ENCODE measurements at regions not wholly inside any gene's neighbourhood (a gene's known extent, or its start where the extent isn't known, plus 50 kb on each side); places are given as distances from the start of the nearest gene placed in this dataset.

DNA sequence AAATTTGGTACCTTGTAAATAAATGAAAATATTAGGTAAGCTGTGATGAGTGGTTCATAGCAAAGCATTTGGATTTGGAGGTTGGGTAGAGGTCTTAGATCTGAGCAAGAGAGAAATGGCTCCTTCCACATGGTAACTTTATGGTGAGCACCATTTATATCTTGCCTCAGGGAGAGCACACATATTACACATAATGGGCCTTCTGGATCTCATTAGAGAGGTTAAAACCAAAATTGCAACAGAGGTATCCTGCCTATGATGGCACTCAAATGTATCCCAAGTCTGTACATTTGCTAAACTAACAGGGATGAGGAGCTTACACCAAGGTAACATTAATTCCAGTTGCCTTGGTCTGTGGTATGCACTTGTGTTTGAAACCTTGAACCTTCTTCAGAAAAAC, 87.1 kb upstream of the PUDP start:
- no peak for DNase-seq
- Histone ChIP-seq H3K9me3 (replicated peaks) (no peaks in the 10 kb centered on the region), H3K4me3 (no peak overlapping the region), H3K4me1 (no peaks in the 10 kb centered on the region), H3K27ac (replicated peaks) (no peak overlapping the region), H3K27me3 (ENCODE audit: low read depth) (no peaks in the 10 kb centered on the region), H3K36me3 (no peaks in the 10 kb centered on the region)
- TF ChIP-seq, protein P1, sequence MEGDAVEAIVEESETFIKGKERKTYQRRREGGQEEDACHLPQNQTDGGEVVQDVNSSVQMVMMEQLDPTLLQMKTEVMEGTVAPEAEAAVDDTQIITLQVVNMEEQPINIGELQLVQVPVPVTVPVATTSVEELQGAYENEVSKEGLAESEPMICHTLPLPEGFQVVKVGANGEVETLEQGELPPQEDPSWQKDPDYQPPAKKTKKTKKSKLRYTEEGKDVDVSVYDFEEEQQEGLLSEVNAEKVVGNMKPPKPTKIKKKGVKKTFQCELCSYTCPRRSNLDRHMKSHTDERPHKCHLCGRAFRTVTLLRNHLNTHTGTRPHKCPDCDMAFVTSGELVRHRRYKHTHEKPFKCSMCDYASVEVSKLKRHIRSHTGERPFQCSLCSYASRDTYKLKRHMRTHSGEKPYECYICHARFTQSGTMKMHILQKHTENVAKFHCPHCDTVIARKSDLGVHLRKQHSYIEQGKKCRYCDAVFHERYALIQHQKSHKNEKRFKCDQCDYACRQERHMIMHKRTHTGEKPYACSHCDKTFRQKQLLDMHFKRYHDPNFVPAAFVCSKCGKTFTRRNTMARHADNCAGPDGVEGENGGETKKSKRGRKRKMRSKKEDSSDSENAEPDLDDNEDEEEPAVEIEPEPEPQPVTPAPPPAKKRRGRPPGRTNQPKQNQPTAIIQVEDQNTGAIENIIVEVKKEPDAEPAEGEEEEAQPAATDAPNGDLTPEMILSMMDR (IDR thresholded peaks at IDR 0.05; ENCODE audit: borderline replicate concordance), result no peak
- intact Hi-C loops (cut with micrococcal nuclease), result no loop called here

DNA sequence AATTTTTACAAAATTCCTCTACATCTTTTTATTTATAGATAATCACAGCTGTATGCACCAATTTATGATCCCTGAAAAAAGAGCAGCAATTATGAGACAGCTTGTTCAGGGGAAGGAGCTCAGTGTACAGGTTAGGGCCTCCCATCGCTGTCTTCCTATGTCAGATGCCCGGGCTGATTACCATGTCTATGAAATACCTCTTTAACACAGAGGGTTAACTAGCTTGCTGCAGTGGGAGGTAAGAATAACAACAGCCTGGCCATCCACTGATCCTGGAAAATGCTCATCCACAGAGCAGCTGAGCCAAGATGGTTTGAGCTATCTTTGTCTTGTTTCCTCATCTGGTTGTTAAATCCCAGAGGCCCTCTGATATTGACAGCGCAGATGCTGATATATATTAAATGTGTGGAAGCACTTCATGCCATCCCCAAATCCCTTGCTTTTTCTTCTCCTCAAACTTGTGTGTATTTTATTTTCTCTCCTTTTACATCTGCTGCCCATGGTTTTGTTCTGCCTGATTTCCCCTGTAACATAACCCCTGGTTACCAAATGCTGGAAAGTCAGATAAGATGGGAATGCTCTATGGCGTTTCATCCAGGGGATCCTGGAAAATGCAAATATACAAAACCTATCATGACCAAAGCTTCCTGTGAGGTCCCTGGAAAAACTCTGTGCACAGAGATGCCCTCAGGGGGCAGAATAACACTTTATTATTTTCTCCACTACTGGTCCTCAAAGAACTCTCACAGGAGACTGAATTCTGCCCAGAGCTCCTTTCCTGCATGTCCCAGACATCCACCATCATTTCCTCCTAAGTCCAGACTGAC, 85.8 kb upstream of the PUDP start:
- Histone ChIP-seq H3K4me3 (no peak overlapping the region), H3K4me1 (no peaks in the 10 kb centered on the region), H3K27ac (replicated peaks) (no peak overlapping the region), H3K27me3 (ENCODE audit: low read depth) (no peaks in the 10 kb centered on the region), H3K9me3 (replicated peaks) (no peaks in the 10 kb centered on the region), H3K36me3 (no peaks in the 10 kb centered on the region)
- TF ChIP-seq, protein P1 (IDR thresholded peaks at IDR 0.05; ENCODE audit: borderline replicate concordance), result no peak
- intact Hi-C loops (cut with micrococcal nuclease), result no loop called here
- no peak for DNase-seq

DNA sequence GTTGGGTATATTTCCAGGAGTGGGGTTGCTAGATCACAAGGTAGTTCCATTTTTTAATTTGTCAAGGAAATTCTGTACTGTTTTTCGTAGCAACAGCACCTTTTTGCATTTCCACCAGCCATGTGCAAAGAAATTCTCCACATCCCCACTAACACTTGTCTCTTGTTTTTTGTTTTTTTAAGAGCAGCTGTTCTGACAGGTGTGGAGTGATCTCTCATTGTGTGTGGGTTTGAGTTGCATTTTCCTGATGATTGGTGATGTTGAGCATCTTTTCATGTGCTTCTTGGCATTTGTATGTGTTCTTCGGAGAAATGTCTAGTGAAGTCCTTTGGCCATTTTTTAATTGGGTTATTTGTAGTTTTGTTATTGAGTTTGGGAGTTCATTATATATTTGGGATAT, 80.3 kb upstream of the PUDP start:
- TF ChIP-seq, protein P1 (IDR thresholded peaks at IDR 0.05; ENCODE audit: borderline replicate concordance), result no peak
- H3K27me3 ChIP-seq (ENCODE audit: low read depth), result no peaks in the 10 kb centered on the region
- intact Hi-C loops (cut with micrococcal nuclease), result no loop called here
- H3K9me3 ChIP-seq (replicated peaks), result no peaks in the 10 kb centered on the region
- no peak overlapping the region for H3K4me3 ChIP-seq
- no peaks in the 10 kb centered on the region for H3K36me3 ChIP-seq
- DNase-seq, result no peak
- no peaks in the 10 kb centered on the region for H3K4me1 ChIP-seq
- no peak overlapping the region for H3K27ac ChIP-seq (replicated peaks)

DNA sequence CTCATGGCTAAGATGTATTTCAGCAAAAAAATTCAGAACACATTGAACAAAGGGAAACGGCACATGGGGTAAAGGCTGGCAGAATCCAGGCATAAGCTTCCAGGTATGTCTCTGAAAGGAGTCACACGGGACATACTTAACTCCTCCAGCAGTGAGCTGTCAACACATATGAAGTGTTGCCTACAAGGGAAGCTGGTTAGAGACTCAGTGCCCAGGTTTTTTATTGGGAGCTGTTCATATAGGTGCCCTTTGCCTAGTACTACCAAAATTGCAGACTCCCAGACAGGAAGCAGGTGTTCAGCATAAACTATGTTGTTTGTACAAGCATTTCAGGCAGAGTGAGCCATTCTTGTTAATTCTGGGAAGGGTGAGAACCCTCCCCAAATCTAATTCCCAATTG, 77.4 kb upstream of the PUDP start:
- H3K9me3 ChIP-seq (replicated peaks), result no peaks in the 10 kb centered on the region

DNA sequence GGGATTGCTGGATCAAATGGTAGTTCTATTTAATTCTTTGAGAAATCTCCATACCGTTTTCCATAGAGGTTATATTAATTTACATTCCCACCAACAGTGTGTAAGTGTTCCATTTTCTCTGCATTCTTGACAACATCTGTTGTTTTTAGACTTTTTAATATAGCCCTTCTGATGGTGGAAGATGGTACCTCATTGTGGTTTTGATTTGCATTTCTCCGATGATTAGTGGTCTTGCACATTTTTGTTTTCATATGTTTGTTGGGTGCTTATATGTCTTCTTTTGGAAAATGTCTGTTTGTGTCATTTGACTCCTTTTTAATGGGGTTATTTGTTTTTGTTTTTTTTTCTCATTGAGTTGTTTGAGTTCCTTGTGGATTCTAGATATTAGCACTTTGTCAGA, 75.3 kb upstream of the PUDP start:
- no peak for DNase-seq
- intact Hi-C loops (cut with micrococcal nuclease), result no loop called here
- Histone ChIP-seq H3K27ac (replicated peaks) (no peak overlapping the region), H3K4me1 (no peaks in the 10 kb centered on the region), H3K9me3 (replicated peaks) (no peaks in the 10 kb centered on the region), H3K27me3 (ENCODE audit: low read depth) (no peaks in the 10 kb centered on the region), H3K4me3 (no peak overlapping the region), H3K36me3 (no peaks in the 10 kb centered on the region)
- TF ChIP-seq, protein P1 (IDR thresholded peaks at IDR 0.05; ENCODE audit: borderline replicate concordance), result no peak

More for the DNA sequence above, 77.4 kb upstream of the PUDP start:
- Histone ChIP-seq H3K4me3 (no peak overlapping the region), H3K27me3 (ENCODE audit: low read depth) (no peaks in the 10 kb centered on the region), H3K27ac (replicated peaks) (no peak overlapping the region), H3K36me3 (no peaks in the 10 kb centered on the region), H3K4me1 (no peaks in the 10 kb centered on the region)
- no peak for DNase-seq
- intact Hi-C loops (cut with micrococcal nuclease), result no loop called here
- TF ChIP-seq, protein P1 (IDR thresholded peaks at IDR 0.05; ENCODE audit: borderline replicate concordance), result no peak
